Lower leg skin (tissue), 3 donors: ENCODE measurements at regions not wholly inside any gene's neighbourhood (a gene's known extent, or its start where the extent isn't known, plus 50 kb on each side); places are given as distances from the start of the nearest gene placed in this dataset.

ENCODE experiments used
- POLR2A ChIP-seq, 2 donors: fragments of 450-650 bp; IDR thresholded peaks; one replicate each; pipeline ENCODE4 v1.6.1; 2016 to 2017; ENCODE audit warnings: antibody characterized with exemption in 2 of 2, mild to moderate bottlenecking in 1 of 2, moderate library complexity in 1 of 2
- TF ChIP-seq, protein P1 (sequence below), 3 donors: fragments of 450-650 bp; IDR thresholded peaks; one replicate each; pipeline ENCODE4 v1.5.1; 2016; ENCODE audit warnings: antibody characterized with exemption in 3 of 3, mild to moderate bottlenecking in 3 of 3, moderate library complexity in 2 of 3

DNA sequence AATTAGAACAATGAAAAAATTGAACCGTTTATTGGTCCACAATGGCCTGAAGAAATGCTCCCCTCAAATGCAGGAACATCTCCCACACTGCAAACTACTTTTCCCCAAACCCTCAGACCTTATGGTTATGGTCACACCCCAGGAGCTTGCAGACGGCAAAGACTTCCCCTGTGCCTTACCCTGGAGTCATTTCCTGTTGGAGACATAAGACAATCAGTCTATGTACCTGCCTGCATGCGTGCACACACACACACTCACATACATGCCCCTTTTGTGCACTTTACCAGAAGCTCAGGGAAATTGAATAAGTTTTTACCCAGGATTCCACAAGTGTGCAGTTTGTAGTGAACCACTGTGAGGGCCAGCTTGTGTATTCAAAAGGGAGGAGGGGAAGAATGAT, 281.9 kb upstream of the CELF4 start:
- no peak for TF ChIP-seq POLR2A (IDR thresholded peaks at IDR 0.05)
- TF ChIP-seq, protein P1, sequence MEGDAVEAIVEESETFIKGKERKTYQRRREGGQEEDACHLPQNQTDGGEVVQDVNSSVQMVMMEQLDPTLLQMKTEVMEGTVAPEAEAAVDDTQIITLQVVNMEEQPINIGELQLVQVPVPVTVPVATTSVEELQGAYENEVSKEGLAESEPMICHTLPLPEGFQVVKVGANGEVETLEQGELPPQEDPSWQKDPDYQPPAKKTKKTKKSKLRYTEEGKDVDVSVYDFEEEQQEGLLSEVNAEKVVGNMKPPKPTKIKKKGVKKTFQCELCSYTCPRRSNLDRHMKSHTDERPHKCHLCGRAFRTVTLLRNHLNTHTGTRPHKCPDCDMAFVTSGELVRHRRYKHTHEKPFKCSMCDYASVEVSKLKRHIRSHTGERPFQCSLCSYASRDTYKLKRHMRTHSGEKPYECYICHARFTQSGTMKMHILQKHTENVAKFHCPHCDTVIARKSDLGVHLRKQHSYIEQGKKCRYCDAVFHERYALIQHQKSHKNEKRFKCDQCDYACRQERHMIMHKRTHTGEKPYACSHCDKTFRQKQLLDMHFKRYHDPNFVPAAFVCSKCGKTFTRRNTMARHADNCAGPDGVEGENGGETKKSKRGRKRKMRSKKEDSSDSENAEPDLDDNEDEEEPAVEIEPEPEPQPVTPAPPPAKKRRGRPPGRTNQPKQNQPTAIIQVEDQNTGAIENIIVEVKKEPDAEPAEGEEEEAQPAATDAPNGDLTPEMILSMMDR (IDR thresholded peaks at IDR 0.05): no peak
